HG03460 (cell line): ENCODE measurements at regions not wholly inside any gene's neighbourhood (a gene's known extent, or its start where the extent isn't known, plus 50 kb on each side); places are given as distances from the start of the nearest gene placed in this dataset.
A peak's percentile ranks its signal among the peaks of the same experiment; 100 is the strongest.

Experiments used
- ATAC-seq: cut with Tn5 transposase; IDR thresholded peaks from one replicate; pipeline ENCODE4 v1.9.1; 2021; ENCODE audit not compliant: unreplicated experiment

DNA sequence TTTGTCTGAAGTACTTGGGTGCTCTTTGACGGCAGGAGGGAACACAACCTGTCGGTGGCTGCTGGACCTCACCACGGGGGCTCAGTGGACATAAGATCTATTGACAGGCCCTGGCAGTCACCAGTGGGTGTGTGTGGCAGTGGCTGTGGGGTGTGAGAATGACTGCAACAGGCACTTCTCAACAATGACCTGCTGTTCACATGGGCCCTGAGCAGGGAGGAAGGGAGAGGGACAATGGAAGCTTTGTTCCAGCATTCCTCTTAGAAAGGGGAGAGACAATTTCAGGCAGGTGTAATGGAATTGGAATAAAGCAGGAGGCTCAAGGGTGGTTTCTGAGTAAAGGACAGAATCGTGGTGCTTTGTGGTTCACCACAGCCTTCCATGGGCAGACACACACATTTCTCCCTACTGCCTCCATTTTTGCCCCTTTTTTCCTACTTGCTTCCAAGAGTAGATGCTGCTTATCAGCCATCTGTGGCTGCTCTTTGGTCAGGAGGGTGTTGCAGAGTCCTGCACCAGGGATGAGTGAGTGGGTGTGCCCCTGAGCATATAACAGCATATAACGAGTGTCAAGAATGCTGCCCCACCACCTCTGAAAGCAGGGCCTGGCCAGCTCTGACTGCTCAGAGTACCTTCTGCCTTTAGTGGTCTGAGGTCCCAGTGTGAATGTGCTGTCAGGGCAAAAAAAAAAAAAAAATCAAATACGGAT lies 267.7 kb downstream of the RASSF9 start:
- ATAC-seq: no peak

DNA sequence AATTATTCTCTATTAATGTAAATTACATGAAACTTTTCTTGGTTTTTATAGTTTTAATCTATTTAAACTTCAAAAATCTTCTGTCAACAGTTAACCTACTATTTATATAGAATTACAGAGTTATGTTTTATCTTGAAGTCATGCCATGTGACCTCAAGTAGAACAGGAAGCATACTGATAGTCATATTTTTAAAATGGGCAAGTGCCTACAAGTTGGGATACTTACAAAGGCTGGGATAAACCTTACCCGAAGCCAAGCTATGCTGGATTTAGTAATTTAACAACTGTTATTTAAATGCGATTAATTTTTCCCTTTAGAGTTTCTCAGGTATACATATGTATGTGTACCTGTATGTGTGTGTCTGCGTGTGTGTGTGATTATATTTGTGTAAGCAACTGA lies 266.9 kb downstream of the RASSF9 start:
- no peak for ATAC-seq

DNA sequence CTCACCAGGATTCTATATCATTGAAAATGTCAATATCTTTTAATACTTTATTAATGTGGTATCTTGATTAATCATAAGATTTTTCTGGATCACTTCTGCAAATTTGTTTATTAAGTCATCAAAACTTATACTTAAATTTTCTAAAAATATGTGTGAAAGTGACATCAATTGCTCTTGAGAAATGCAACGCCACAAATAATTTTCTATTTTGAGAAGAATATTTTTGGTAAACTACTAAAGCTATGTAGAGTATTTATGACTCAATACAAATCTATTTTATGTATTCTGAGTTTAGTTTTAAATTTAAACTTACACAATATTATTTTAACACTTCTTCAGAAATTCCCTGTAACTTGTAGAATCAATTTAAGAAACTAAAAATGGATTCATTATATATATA lies 263.3 kb downstream of the RASSF9 start:
- ATAC-seq: no peak

DNA sequence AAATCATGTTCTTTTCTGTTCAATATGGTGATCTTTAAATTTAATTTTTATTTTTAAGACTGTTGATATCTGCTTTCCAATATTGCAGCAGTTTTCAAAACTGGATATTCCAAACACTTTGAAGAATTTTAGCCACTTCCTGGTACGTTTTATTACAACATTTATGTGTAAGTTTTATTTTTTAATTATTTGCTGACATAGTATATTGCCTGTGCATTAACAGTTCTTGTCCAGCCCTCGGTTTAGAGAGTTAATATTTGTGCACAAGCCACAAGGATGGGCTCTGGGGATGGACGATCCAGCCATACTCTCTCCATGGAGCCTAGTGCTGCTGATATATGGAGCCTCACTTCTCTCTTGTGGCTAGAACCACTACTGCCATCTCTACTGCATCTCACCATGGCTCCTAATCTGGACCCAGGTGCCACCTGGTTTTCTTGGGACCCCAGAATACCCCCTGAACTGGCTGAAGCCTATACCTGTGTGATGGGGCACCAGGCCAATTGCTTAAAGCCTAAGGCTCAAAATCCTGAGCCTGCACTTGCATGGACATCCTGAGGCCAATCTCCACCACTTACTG lies 262.5 kb downstream of the RASSF9 start:
- ATAC-seq: no peak

DNA sequence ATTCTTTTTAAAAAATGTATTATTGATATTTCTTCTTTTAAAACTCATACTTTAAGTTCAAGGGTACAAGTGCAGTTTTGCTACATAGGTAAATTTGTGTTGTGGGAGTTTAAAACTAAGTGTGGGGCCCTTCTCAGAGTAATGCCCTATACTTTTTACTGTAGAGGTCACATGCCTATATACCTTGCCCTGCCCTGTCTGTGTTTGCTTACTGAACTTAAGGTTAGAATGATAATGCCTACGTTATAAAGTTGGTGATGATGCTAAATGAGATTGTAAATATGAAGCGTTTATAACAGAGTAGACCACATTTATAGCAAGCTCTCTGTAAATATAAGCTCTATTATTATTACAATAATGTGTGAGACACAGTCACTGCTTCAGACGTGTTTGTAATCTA lies 261.9 kb downstream of the RASSF9 start:
- ATAC-seq: no peak

DNA sequence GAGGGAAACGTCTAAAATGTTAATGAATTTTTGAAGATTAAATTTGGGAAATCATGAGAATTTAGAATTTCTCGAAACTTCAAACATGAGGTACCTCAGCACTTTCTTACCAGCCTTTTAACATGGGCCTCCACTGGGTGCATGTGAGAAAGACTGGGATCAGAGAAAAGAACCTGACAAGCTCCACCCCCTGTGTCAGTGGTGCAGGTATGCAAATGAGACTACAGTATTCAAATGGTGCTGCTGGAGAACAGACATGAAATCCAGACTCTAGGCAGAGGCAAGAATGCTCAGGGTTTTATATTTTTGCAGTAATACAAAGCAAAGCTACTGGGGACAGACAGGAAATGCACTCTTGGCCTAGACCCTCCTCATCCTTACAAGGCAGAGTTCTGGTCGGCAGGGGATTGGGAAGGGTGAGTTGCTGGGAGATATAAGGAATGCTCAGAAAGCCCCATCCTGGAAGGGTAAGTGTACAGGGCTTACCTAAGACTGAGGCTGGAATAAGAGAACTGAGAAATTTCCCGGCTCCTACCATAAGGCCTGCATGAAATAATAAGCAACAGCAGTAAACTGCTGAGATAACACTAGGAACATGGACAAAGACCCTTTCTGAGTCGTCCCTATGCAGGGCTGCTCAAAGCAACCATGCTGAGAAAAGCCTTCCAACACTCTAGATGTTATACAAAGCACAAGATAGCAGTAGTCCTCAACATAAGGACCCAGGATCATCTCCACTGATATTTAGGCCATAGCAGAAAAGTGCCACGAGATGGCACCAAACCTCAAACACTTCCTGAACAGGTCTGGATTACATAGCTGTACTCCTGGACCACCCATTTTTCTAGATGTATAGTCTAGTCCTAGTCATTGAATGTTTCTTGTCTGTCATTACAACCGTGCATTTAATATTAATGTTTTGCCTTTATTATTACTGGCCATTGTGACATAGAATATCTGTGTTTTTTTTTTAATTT lies 260.8 kb downstream of the RASSF9 start:
- peak; percentile 95 for ATAC-seq

DNA sequence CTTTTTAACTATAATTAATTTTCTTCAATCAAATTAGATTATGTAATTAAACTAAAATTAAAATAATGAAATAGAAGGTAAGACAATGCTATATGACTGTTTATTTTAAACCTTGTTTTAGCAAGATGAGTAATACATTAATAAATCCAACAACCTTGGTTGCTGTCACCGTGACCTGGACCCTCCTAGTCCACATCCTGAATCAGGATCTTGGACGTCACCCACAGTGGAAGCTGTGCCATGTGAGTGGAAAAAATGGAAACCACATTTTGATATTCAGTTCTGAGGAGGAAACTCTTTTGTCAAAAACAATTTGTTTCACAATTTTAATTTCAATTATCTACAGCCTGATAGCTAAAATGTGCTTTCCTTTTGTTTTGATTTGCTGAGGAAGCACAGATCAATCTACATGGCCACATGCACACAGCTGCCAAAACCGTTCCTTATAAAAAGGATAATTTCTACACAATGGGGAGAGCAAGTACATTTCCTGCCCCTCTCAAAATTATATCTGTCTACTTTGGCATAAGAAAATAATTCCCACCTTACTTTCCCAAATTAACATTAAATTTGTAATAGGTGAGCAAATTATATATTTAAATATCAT lies 255.5 kb downstream of the RASSF9 start:
- no peak for ATAC-seq

DNA sequence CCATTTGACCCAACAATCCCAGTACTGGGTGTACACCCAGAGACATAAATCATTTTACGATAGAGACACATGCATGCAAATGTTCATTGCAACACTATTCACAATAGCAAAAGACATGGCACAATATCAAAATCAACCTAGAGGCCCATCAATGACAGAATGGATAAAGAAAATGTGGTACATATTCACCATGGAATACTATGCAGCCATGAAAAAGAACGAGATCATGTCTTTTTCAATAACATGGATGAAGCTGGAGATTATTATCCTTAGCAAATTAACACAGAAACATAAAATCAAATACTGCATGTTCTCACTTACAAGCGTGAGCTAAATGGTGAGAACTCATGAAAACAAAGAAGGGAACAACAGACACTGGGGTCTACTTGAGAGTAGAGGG lies 249.1 kb downstream of the RASSF9 start:
- no peak for ATAC-seq

DNA sequence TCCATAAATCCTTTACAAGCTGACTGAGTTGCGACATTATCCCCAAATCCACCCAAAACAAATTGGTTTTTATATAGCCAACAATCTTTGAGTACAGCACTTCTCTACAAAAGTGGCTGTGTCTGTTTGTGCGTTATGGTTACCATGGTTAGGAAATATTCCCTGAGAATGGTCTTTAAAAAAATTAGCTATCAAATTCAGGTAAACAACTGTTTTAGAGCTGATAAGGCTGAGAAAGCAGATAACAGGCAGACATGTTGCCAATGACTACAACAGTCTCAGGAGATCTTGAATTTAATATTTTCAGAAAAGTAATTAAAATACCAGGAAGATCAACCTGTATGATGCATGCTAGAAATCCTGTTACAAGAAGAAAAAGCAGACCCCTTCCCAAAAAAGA lies 248.0 kb downstream of the RASSF9 start:
- no peak for ATAC-seq

DNA sequence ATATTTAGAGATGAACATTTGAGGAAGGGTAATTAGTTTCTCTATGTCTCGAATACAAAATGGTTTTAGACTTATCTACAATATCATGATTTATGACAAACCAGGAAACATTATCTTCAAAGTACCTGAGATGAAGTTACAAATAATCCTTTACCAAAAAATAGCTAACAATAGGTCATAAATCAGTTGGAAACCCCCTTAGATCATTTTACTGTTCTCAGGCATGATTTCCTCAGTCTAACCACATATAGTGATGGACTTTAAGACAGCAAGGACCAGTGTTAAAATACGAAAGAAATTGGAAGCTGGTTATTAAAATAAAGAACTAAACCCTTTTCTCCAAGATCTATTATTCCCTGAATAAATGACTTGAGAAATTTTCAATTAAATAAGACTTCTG lies 235.4 kb downstream of the RASSF9 start:
- no peak for ATAC-seq

DNA sequence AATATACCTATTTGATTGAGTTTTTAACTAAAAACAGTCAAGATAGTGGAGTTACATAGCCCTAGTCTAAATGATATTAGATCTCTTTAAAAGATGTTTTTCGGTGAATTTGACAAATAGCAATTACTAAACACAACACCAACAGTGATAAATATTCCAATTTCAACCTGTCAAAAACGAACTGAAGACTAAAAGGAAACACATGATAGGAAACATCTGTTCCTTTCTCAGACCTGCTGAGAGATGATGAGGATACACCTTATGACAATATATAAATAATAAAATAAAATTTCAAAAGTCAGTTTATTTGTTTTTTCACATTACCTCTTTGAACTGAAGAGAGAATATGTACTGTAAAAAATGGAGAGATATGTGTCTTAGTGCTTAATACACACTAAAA lies 232.7 kb downstream of the RASSF9 start:
- no peak for ATAC-seq

DNA sequence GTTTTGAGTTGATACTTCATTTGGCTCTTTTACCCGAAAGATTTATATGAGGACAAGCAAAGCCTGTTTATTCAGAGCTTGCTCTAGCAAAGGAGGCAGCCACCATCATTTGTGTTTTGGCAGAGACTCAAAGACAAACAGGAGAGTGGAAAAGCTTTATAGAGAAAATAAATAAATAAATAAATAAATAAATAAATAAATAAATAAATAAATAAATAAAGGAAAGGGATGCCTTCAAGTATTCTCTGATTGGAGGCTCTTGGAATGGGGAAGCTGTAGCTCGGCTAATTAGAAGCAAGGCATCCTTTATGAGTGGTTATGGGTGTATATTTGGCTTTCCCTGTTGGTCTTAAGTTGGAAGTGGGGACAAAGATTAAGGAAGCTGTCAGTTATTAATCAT lies 229.8 kb downstream of the RASSF9 start:
- ATAC-seq: no peak

DNA sequence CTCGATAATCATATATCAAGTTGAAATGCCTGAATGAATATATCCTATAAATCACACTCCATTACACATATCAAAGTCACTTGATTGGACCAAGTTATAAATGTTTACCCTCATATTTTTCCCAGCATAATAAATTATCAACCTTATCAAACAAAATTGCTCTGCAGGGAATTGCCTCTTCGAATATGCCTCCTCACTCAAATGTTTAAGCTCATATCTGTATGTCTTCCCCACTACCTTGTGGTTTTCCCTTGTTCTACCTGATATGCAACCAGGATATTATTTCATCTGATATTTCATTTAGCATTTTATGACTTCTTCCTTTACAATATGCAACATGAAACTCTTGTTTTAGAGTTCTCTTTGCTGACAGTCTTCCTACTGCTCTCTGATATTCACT lies 226.4 kb downstream of the RASSF9 start:
- no peak for ATAC-seq

DNA sequence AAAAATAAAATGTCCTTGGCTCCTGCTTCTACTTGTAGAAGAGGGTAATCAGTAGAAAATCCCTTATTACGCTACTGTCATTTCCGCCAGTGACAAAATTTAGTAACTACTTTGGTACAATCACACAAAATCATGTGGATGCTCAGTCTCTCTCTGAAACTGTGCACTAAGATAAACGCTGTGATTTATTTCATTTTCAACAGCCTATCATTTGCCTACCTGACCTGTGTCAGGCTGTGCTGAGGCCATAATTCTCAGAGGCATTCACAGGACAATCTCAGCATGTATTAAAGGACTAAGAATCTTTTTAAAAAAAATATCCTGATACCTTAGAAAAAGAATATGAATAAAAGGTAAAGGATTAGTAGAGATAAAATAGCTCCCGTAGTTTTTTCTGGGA lies 226.0 kb downstream of the RASSF9 start:
- no peak for ATAC-seq

DNA sequence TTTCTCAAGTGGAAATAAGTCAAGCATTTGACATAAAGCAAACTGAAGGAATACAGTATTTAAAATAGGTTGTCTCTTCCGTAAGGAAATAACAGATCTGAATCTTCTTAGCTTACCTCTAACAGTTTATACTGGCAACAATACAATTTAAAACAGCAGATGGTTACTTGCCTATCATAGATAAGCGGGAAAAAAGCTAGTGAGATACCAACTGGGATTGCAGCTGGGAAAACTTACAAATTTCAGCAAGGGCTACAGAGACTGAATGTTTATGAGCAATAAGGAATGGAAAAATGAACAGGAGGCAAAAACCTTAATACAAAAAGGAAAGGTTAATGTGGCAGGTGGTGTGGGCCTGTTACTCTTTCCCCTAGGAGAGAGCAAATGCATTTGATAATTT lies 220.0 kb downstream of the RASSF9 start:
- no peak for ATAC-seq

DNA sequence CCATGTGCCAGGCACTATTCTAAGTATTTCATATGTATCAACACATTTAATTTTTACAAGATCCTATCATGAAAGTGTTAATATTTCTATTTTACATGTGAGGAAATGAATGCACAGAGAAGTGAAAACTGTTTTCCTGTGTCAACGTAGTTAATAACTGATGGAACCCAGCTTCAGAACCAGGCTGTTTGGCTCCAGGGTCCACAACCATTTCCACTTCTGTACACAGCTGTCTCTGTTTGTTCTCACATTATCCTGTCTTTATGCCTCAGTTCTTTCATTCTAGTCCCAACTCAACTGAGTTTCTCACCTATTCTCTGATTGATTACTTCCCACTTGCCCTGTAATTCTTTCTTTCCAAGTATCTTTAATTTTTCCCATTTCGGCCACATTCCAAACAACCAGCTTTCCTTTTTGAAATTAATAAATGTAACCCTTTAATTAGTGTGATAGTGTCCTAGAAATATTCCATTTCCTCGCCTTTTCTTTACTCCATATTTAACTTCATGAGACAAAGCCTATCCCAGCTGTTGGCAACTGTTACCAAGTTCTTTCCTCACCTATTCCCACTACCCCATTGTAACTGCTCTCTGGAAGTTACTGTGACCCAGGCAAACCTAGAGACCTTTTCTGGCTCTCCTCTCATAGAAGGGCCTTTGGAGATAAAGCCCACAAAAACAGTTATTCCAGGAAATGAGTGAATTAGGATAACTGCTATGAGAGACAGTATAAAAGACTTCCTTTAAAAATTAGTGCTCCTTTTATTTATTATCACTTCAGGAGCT lies 218.7 kb downstream of the RASSF9 start:
- ATAC-seq: no peak

DNA sequence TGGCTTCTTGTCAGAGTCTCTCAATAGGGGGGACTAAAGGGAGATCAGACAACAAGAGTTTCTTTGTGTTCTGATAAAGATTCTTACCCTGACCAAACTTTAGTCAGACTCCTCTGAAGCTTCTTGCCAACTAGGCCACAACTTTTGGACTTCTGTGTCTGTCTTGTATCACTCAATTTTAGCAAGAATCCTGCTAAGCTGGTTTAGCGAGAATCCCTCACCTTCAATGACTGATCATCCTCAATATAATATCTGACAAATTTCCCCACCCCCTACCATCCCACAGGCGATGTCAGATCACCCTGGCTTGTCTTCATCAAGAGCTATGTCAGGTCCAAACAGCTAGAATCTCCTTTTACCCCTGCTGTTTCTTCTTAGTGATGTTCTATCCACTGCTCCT lies 215.2 kb downstream of the RASSF9 start:
- ATAC-seq: no peak

DNA sequence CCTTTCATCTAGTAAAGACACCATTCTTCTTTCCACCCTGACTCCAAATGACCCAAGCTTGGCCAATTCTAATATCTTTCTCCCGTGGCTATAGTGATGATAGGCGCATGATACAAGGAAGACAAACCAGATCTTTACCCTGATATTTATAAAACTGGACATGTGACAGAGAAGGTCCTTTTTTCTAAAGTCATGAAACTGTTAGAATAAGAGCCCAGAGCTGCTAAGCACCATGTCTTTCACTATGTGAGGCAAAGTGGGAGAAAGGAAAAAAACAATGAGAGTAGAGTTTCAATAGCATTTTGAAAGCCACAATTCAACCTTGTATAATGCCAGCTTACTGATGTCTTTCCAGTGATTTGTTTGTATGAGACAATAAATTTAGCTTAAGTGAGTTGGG lies 212.4 kb downstream of the RASSF9 start:
- no peak for ATAC-seq

DNA sequence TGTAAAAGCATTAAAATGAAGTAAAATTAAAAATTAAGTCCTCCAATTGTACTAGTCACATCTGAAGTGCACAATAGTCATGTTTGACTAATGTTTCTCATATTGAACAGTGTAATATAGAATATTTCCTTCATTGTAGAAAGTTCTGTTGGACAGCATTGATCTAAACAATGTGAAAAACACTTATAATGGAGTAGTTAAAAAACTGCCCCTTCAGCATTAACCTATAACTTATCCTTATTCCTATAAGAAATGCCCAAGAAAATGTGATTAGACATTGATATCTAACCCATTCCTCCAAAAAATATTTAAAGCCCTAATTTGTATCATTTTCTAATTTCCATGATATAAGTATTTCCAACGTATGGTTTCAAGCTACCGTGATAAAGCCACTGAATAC lies 210.7 kb downstream of the RASSF9 start:
- no peak for ATAC-seq

DNA sequence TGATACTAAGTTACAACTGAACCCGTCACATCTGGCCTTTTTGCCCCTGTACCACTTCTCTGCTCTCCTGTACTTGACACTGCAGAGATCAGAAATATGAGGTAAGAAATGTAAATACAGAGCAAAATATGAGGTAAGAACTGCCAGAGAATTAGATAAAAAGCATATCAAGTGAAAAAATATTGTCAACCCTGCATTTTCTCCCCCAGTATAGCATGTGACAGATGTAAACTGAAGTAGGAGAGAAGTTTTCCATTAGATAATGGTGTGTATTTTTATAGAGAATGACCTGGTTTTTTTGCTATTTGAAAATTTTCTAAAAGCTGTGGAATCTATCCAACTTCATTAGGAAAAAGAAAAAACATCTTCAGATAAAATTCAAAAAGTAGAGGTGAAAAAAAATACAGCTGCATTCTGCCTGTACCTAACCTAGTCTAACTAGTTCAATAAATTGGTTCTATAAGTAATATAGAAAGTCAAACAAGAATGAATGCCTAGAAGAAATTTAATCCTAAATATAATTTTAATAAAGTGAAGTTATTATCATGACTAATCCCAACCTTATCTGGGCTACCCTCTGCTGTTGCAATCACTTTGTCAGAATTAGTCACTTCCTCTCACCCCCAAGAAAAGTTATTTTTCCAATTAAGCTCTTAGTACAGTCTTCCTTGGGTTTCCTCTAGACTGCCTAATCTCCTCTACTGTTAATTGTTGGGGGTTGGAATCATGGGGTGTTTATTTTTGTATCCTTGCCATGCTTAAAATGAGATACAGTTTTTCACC lies 210.0 kb downstream of the RASSF9 start:
- ATAC-seq: no peak
